Sigmoid colon (tissue), 6 donors: ENCODE measurements at regions not wholly inside any gene's neighbourhood (a gene's known extent, or its start where the extent isn't known, plus 50 kb on each side); places are given as distances from the start of the nearest gene placed in this dataset.

Experiments
- DNase-seq: peaks from one replicate; pipeline ENCODE4 v3.0.0-alpha.2; 2019
- H3K27ac ChIP-seq, 4 donors: fragments of 200-600 bp; sonication (generic); one replicate each; pipeline ENCODE4 v1.5.1; 2016 to 2019; ENCODE audit warnings: mild to moderate bottlenecking in 1 of 4
- H3K27me3 ChIP-seq, 3 donors: fragments of 200-600 bp; sonication (generic); one replicate each; pipeline ENCODE4 v1.5.1; 2019; ENCODE audit warnings: mild to moderate bottlenecking in 1 of 3
- H3K36me3 ChIP-seq, 4 donors: fragments of 200-600 bp; sonication (generic); one replicate each; pipeline ENCODE4 v1.5.1; 2016 to 2019
- H3K4me1 ChIP-seq, 4 donors: fragments of 200-600 bp; sonication (generic); one replicate each; pipeline ENCODE4 v1.5.1; 2017 to 2019
- H3K4me3 ChIP-seq, 4 donors: fragments of 200-600 bp; sonication (generic); one replicate each; pipeline ENCODE4 v1.5.1; 2017 to 2019; ENCODE audit warnings: mild to moderate bottlenecking in 2 of 4, moderate library complexity in 1 of 4
- H3K9me3 ChIP-seq, 4 donors: fragments of 200-600 bp in 3 of 4; sonication (generic) in 3 of 4; one replicate each; pipeline versions ENCODE4 v1.5.1 to v1.6.1; 2013 to 2019
- CTCF ChIP-seq, 4 experiments: fragments of 450-650 bp in 3 of 4; fragments of 200-600 bp in 1 of 4; IDR thresholded peaks; one replicate each; pipeline ENCODE4 v1.5.1; 2016 to 2019; ENCODE audit warnings: antibody characterized with exemption in 4 of 4, mild to moderate bottlenecking in 3 of 4, moderate library complexity in 2 of 4
- EP300 ChIP-seq, 4 donors: sonication (generic); formaldehyde crosslinking; IDR thresholded peaks; one replicate each; pipeline ENCODE4 v1.6.1; 2017; ENCODE audit warnings: antibody characterized with exemption in 4 of 4
- POLR2A ChIP-seq, 2 donors: fragments of 450-650 bp; IDR thresholded peaks; one replicate each; pipeline ENCODE4 v1.6.1; 2016; ENCODE audit warnings: antibody characterized with exemption in 2 of 2, mild to moderate bottlenecking in 2 of 2, moderate library complexity in 2 of 2
- POLR2AphosphoS5 ChIP-seq, 4 donors: sonication (generic); formaldehyde crosslinking; IDR thresholded peaks; one replicate each; pipeline ENCODE4 v1.6.1; 2017; ENCODE audit warnings: antibody characterized with exemption in 4 of 4
- WGBS, 2 donors: extraction: QIAGEN DNeasy Blood & Tissue Kit; methylation state at CpG; one replicate each; pipeline ENCODE4 v1.1.7; 2013; 5-methylcytosine and 5-hydroxymethylcytosine counted together
- intact Hi-C: fragments of 100-400 bp; cut with DNase I; formaldehyde crosslinking; loops from one replicate; pipeline ENCODE4 v1.15.1; 2023
- donor health status: healthy with polysubstance abuse.
- donor health status: healthy.

GRCh38 chr5:28402590-28403301, 1364.4 kb upstream of the CDH9 start:
- Histone ChIP-seq H3K4me3 (no peak overlapping the region), H3K27me3 (no peaks in the 10 kb centered on the region), H3K27ac (no peak overlapping the region), H3K4me1 (peaks cover 0 to 7% (median under 1%) of the 10 kb centered on the region in 4 donors), H3K9me3 (no peaks in the 10 kb centered on the region), H3K36me3 (no peaks in the 10 kb centered on the region)
- no peak for DNase-seq
- TF ChIP-seq EP300 (IDR thresholded peaks at IDR 0.05) (no peak), CTCF (IDR thresholded peaks at IDR 0.05) (no peak), POLR2AphosphoS5 (IDR thresholded peaks at IDR 0.05) (no peak), POLR2A (IDR thresholded peaks at IDR 0.05) (no peak)
- intact Hi-C loops = no loop called here
- WGBS, 2 donors = 70 to 82% methylated on average over 3 of the region's 3 CpGs

- intact Hi-C loops = no loop called here
- WGBS, 2 donors = 88 to 89% methylated on average over 2 of the region's 2 CpGs
- Histone ChIP-seq H3K4me1 (peaks cover 0 to 10% (median 2%) of the 10 kb centered on the region in 4 donors), H3K36me3 (no peaks in the 10 kb centered on the region), H3K4me3 (no peak overlapping the region), H3K27me3 (no peaks in the 10 kb centered on the region), H3K27ac (no peak overlapping the region), H3K9me3 (no peaks in the 10 kb centered on the region)
- TF ChIP-seq POLR2A (IDR thresholded peaks at IDR 0.05) (no peak), POLR2AphosphoS5 (IDR thresholded peaks at IDR 0.05) (no peak), CTCF (IDR thresholded peaks at IDR 0.05) (no peak), EP300 (IDR thresholded peaks at IDR 0.05) (no peak)
- DNase-seq = no peak
Measured at GRCh38 chr5:28400076-28400475, 1361.7 kb upstream of the CDH9 start.

GRCh38 chr5:28399211-28399610, 1360.8 kb upstream of the CDH9 start:
- no peak for DNase-seq
- Histone ChIP-seq H3K36me3 (no peaks in the 10 kb centered on the region), H3K27me3 (no peaks in the 10 kb centered on the region), H3K4me1 (peaks cover 0 to 10% (median 2%) of the 10 kb centered on the region in 4 donors), H3K4me3 (no peak overlapping the region), H3K9me3 (no peaks in the 10 kb centered on the region), H3K27ac (no peak overlapping the region)
- TF ChIP-seq POLR2A (IDR thresholded peaks at IDR 0.05) (no peak), POLR2AphosphoS5 (IDR thresholded peaks at IDR 0.05) (no peak), CTCF (IDR thresholded peaks at IDR 0.05) (no peak), EP300 (IDR thresholded peaks at IDR 0.05) (no peak)
- intact Hi-C loops = no loop called here

- DNase-seq = no peak
- 48 to 63% methylated on average over 3 of the region's 3 CpGs for WGBS, 2 donors
- Histone ChIP-seq H3K4me3 (no peak overlapping the region), H3K36me3 (no peaks in the 10 kb centered on the region), H3K9me3 (no peaks in the 10 kb centered on the region), H3K4me1 (peaks cover 0 to 10% (median 2%) of the 10 kb centered on the region in 4 donors), H3K27ac (no peak overlapping the region), H3K27me3 (no peaks in the 10 kb centered on the region)
- intact Hi-C loops = no loop called here
- no peak for TF ChIP-seq POLR2AphosphoS5 (IDR thresholded peaks at IDR 0.05)
- TF ChIP-seq POLR2A (IDR thresholded peaks at IDR 0.05) = no peak
- TF ChIP-seq EP300 (IDR thresholded peaks at IDR 0.05) = no peak
Measured at GRCh38 chr5:28398185-28398584, 1359.8 kb upstream of the CDH9 start.

- no peak for DNase-seq
- 38 to 42% methylated on average over 4 of the region's 4 CpGs for WGBS, 2 donors
- no peaks in the 10 kb centered on the region for H3K36me3 ChIP-seq
- peaks cover 0 to 10% (median 2%) of the 10 kb centered on the region in 4 donors for H3K4me1 ChIP-seq
- H3K4me3 ChIP-seq = no peak overlapping the region
- no peaks in the 10 kb centered on the region for H3K27me3 ChIP-seq
- H3K27ac ChIP-seq = no peak overlapping the region
- H3K9me3 ChIP-seq = no peaks in the 10 kb centered on the region
- intact Hi-C loops = no loop called here
- TF ChIP-seq POLR2A (IDR thresholded peaks at IDR 0.05) = no peak
- TF ChIP-seq EP300 (IDR thresholded peaks at IDR 0.05) = no peak
- no peak for TF ChIP-seq CTCF (IDR thresholded peaks at IDR 0.05)
- no peak for TF ChIP-seq POLR2AphosphoS5 (IDR thresholded peaks at IDR 0.05)
Measured at GRCh38 chr5:28397502-28397941, 1359.1 kb upstream of the CDH9 start.
